Epithelial cell of esophagus (primary cell): ENCODE measurements at regions not wholly inside any gene's neighbourhood (a gene's known extent, or its start where the extent isn't known, plus 50 kb on each side); places are given as distances from the start of the nearest gene placed in this dataset.

Experiments
- DNase-seq: peaks from one replicate; pipeline ENCODE4 v3.0.0; 2010; ENCODE audit warnings: low read depth
- H3K4me3 ChIP-seq: 2 replicates; pipeline ENCODE4 v1.5.1; 2011; ENCODE audit warnings: mild to moderate bottlenecking, low read length, control low read depth
- CTCF ChIP-seq: IDR thresholded peaks from 2 replicates; pipeline ENCODE4 v1.5.1; 2011; ENCODE audit warnings: low read depth, mild to moderate bottlenecking, low read length, control low read depth, inconsistent platforms; ENCODE audit not compliant: insufficient read depth; ENCODE audit errors: missing control alignments

DNA sequence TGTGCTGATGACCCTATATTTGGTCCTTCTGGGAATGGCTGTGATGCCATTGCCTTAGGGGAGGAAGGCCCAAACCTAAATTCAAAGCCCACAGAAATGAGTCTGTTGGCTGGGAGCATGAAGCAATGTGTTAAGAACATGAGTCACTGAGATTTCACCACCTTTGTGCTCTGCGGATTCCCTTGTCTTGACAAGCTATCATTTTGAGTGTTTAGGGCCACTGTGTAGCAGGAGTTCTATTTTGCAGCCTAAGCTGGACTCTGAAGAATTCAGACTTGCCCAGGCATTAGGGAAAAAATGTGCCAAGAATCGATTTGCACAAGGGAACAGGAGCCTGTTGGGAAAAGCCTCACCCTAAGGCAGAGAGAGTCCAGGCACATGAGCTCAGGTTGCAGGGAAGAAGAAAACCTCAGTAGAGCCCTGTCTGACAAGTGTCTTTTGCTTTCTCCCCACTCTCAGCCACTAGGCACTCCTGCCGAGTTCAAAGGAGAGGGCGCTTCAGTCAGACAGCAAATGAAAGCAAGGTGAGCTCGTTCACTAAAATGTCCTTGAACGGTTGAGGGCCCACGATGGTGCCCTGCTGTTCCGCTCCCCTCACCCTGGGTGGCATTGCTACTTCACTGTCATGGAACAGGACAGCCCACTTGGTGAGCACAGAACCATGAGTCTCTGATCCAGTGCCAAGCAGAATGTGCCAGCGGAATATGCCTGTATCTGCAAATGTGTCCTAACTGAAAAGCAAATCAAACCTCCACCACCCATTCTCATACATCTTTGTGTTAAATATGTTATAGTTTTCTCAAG, 93.6 kb downstream of the PRLHR start:
- DNase-seq, result peak; percentile 99
- TF ChIP-seq CTCF, result no peak
- H3K4me3 ChIP-seq, result peak overlapping the region; percentile 15

- H3K4me3 ChIP-seq, result no peak overlapping the region
- no peak for TF ChIP-seq CTCF
- peak; percentile 90 for DNase-seq
Measured at GRCh38 chr10:118501171-118501570, 94.3 kb downstream of the PRLHR start.

GRCh38 chr10:118500477-118501104, 94.9 kb downstream of the PRLHR start:
- TF ChIP-seq CTCF, result no peak
- H3K4me3 ChIP-seq, result no peak overlapping the region
- peak; percentile 18 for DNase-seq

- DNase-seq, result no peak
- no peak for TF ChIP-seq CTCF
- no peak overlapping the region for H3K4me3 ChIP-seq
Measured at GRCh38 chr10:118499186-118499585, 96.3 kb downstream of the PRLHR start.

GRCh38 chr10:118498623-118499022, 96.8 kb downstream of the PRLHR start:
- no peak for DNase-seq
- H3K4me3 ChIP-seq, result no peak overlapping the region
- TF ChIP-seq CTCF, result no peak

DNA sequence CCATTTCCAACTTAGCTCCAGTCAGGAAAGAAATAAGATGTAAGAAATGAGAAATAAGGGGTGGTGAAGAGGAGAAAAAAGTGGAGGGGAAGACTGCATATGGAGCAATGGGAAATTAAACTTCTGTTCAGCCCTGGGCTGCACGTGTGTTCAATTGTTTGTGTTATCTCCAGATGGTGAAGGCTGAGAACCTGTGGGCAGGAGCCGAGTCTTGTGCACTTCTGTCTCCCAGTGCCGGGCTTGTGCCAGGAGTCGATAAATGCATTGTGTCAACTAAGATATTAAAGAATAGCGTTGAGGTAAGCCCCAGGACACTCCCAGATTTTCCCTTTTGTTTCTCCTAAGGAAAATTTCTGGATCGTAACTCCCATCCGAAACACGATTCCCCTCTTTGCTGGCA, 98.2 kb downstream of the PRLHR start:
- no peak for DNase-seq
- no peak overlapping the region for H3K4me3 ChIP-seq
- no peak for TF ChIP-seq CTCF
